A673 (cell line): ENCODE measurements at regions not wholly inside any gene's neighbourhood (a gene's known extent, or its start where the extent isn't known, plus 50 kb on each side); places are given as distances from the start of the nearest gene placed in this dataset.

Experiments used
- BruUV-seq: library from RNA; stranded (reverse); fragments of 400-500 nt; replicated peaks from 2 replicates; lab custom pipeline; 2021; lab: Mats Ljungman, UMichigan
- CTCF ChIA-PET: fragments of 300-600 bp; sonication (Branson Sonifier 250); formaldehyde crosslinking; loops from one replicate; lab custom pipeline; 2022; ENCODE audit warnings: antibody characterized with exemption; lab: Charles Lee
- POLR2A ChIA-PET: fragments of 300-600 bp; sonication (Branson Sonifier 250); formaldehyde crosslinking; loops from one replicate; lab custom pipeline; 2022; ENCODE audit warnings: antibody characterized with exemption; ENCODE audit not compliant: low non-redundant PET; lab: Charles Lee
- DNase-seq: peaks from one replicate; pipeline ENCODE4 v3.0.0-alpha.2; 2015; ENCODE audit warnings: low spot score
- H3K27ac ChIP-seq: fragments of 200-600 bp; sonication (generic); 2 replicates; pipeline ENCODE4 v1.5.1; 2016; ENCODE audit warnings: mixed run types, low read depth, mild to moderate bottlenecking, mixed read lengths, antibody characterized with exemption, low read length; ENCODE audit not compliant: poor library complexity, severe bottlenecking
- H3K27me3 ChIP-seq: fragments of 200-600 bp; sonication (generic); replicated peaks from 2 replicates; pipeline ENCODE4 v1.6.1; 2017; ENCODE audit warnings: mixed run types, low read depth, mild to moderate bottlenecking, mixed read lengths, antibody characterized with exemption, low read length; ENCODE audit not compliant: insufficient read depth, poor library complexity
- H3K36me3 ChIP-seq: fragments of 200-600 bp; sonication (generic); 2 replicates; pipeline ENCODE4 v1.6.1; 2016; ENCODE audit warnings: mixed run types, mild to moderate bottlenecking, mixed read lengths, antibody characterized with exemption, low read length; ENCODE audit not compliant: insufficient read depth, poor library complexity, severe bottlenecking
- H3K4me1 ChIP-seq: fragments of 200-600 bp; sonication (generic); 2 replicates; pipeline ENCODE4 v1.6.1; 2017; ENCODE audit warnings: mixed run types, mild to moderate bottlenecking, mixed read lengths, antibody characterized with exemption, low read length; ENCODE audit not compliant: insufficient read depth, poor library complexity, severe bottlenecking
- H3K4me3 ChIP-seq: fragments of 200-600 bp; sonication (generic); 2 replicates; pipeline ENCODE4 v1.5.1; 2016; ENCODE audit warnings: low read depth, mixed run types, mild to moderate bottlenecking, mixed read lengths, low read length; ENCODE audit not compliant: poor library complexity, severe bottlenecking
- H3K9me3 ChIP-seq: fragments of 200-600 bp; sonication (generic); 2 replicates; pipeline ENCODE4 v1.6.1; 2016; ENCODE audit warnings: mixed run types, low read depth, mild to moderate bottlenecking, mixed read lengths, antibody characterized with exemption, low read length; ENCODE audit not compliant: poor library complexity, severe bottlenecking
- CTCF ChIP-seq: fragments of 300-800, 200-600 bp; sonication (generic); conservative IDR thresholded peaks from 2 replicates; pipeline ENCODE4 v1.5.1; 2017; ENCODE audit warnings: low read depth, mild to moderate bottlenecking, antibody characterized with exemption, low read length, moderate library complexity, mixed read lengths
- EZH2 ChIP-seq: fragments of 200-600 bp; sonication (generic); IDR thresholded peaks from 2 replicates; pipeline ENCODE4 v1.6.1; 2017; ENCODE audit warnings: borderline replicate concordance, low read depth, mild to moderate bottlenecking, mixed read lengths, antibody characterized with exemption, low read length; ENCODE audit not compliant: poor library complexity, severe bottlenecking
- intact Hi-C: fragments of 100-400 bp; cut with micrococcal nuclease; formaldehyde crosslinking; loops from one replicate; pipeline ENCODE4 v1.10.0; 2022; ENCODE audit not compliant: unreplicated experiment

- peaks cover 5% of the 10 kb centered on the region for H3K9me3 ChIP-seq
- H3K27ac ChIP-seq = no peak overlapping the region
- intact Hi-C loops = no loop called here
- peak; percentile 9 for DNase-seq
- no peak overlapping the region for H3K4me3 ChIP-seq
- ChIA-PET POLR2A (no interaction called here), CTCF (no interaction called here)
- H3K4me1 ChIP-seq = peaks cover 2% of the 10 kb centered on the region
- H3K36me3 ChIP-seq = no peaks in the 10 kb centered on the region
- no peak for TF ChIP-seq EZH2
- TF ChIP-seq CTCF = no peak
- no TSS peak for BruUV-seq
- H3K27me3 ChIP-seq = no peaks in the 10 kb centered on the region
These were observed 342.3 kb downstream of the LRRC3B start for GRCh38 chr3:26964836-26965235.

GRCh38 chr3:26967501-26967900 lies 344.9 kb downstream of the LRRC3B start:
- CTCF ChIA-PET = no interaction called here

GRCh38 chr3:26984416-26985390 lies 362.1 kb downstream of the LRRC3B start:
- POLR2A ChIA-PET = interaction anchor here (0.6 kb wide), 1 partner anchor 1311 kb away, joined by 3 read pairs; no protein-coding TSS in a partner anchor
- peak overlapping the region; percentile 52 for H3K27ac ChIP-seq
- peaks cover 15% of the 10 kb centered on the region for H3K4me1 ChIP-seq
- intact Hi-C loops = loop anchor here (2.0 kb wide), 1 partner anchor 40 kb away; no protein-coding TSS in a partner anchor
- no TSS peak for BruUV-seq
- TF ChIP-seq CTCF (no peak), EZH2 (no peak)
- peak; percentile 80 for DNase-seq
- CTCF ChIA-PET = interaction anchor here (0.6 kb wide), 1 partner anchor 1040 kb away, joined by 3 read pairs; no protein-coding TSS in a partner anchor
- H3K4me3 ChIP-seq = no peak overlapping the region
- H3K27me3 ChIP-seq = no peaks in the 10 kb centered on the region
- no peaks in the 10 kb centered on the region for H3K9me3 ChIP-seq
- H3K36me3 ChIP-seq = no peaks in the 10 kb centered on the region

More at GRCh38 chr3:26967501-26967900, 344.9 kb downstream of the LRRC3B start:
- no peak overlapping the region for H3K4me3 ChIP-seq
- no peak overlapping the region for H3K27ac ChIP-seq
- no peak for TF ChIP-seq EZH2
- no peak for TF ChIP-seq CTCF
- peaks cover 5% of the 10 kb centered on the region for H3K9me3 ChIP-seq
- peaks cover 2% of the 10 kb centered on the region for H3K4me1 ChIP-seq
- DNase-seq = peak; percentile 59
- intact Hi-C loops = no loop called here
- POLR2A ChIA-PET = no interaction called here
- no peaks in the 10 kb centered on the region for H3K36me3 ChIP-seq
- no TSS peak for BruUV-seq
- H3K27me3 ChIP-seq = no peaks in the 10 kb centered on the region
